ENCODE measurements at regions not wholly inside any gene's neighbourhood (a gene's known extent, or its start where the extent isn't known, plus 50 kb on each side); places are given as distances from the start of the nearest gene placed in this dataset.

DNA sequence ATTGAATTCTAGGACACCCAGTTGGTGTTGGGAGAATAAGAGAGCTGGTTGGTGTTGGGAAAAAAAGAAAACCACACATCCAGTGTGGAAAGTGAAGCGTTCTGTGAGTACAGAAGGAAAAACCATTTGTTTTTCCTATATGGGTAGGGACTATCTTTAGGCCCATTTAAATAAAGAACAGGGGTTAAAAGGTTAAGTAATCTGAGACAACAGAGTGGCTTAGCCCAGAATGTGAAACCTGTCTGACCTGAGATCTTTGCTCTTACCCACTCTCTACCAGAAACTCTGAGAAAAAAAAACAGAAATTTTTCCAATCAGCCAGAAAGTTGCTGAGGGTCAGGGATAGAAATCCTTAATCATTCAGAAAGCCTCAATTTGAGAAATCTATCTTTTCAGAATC lies 59.8 kb upstream of the LRRC55 start:
- TF ChIP-seq, protein P1, sequence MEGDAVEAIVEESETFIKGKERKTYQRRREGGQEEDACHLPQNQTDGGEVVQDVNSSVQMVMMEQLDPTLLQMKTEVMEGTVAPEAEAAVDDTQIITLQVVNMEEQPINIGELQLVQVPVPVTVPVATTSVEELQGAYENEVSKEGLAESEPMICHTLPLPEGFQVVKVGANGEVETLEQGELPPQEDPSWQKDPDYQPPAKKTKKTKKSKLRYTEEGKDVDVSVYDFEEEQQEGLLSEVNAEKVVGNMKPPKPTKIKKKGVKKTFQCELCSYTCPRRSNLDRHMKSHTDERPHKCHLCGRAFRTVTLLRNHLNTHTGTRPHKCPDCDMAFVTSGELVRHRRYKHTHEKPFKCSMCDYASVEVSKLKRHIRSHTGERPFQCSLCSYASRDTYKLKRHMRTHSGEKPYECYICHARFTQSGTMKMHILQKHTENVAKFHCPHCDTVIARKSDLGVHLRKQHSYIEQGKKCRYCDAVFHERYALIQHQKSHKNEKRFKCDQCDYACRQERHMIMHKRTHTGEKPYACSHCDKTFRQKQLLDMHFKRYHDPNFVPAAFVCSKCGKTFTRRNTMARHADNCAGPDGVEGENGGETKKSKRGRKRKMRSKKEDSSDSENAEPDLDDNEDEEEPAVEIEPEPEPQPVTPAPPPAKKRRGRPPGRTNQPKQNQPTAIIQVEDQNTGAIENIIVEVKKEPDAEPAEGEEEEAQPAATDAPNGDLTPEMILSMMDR (IDR thresholded peaks at IDR 0.05; ENCODE audit: insufficient read depth, low read length, poor library complexity, severe bottlenecking), result no peak
- no peak for TF ChIP-seq EZH2phosphoT487 (conservative IDR thresholded peaks at IDR 0.05; ENCODE audit: low read length)

All from SU-DHL-6 (cell line).